ENCODE measurements at regions not wholly inside any gene's neighbourhood (a gene's known extent, or its start where the extent isn't known, plus 50 kb on each side); places are given as distances from the start of the nearest gene placed in this dataset.
"Not testable (repeated sequence)": the region's sequence is repeated elsewhere in the genome, so short reads cannot be mapped to it uniquely, and the experiment has no call there.

DNA sequence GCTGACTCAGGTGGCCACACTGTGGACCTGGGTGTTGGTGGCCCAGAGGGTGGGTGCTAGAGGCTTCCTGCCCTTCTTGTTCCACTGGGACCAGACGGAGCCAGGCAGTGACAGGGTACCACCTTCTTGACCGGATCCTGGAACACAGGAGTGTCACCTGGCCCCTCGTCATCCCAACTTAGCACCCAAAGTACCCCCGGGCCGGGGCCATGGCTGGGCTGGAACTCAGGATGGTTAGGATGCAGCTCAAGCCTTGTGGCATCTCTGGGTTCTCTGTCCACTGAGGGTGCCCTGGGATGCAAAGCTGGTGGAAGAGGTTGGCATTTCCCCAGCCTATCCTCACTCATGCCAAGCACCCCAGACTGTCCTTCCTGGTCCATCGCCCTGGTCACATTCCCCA lies 61.4 kb downstream of the CCDC74A start:
- 90% methylated on average over 6 of the region's 6 CpGs; no CpG with 5 or more reads in 1 of the 2 experiments for WGBS, 2 experiments (ENCODE audit: extremely low coverage in 1 of 2, insufficient coverage in 1 of 2, insufficient read length in 1 of 2, insufficient replicate concordance in 2 of 2, low coverage in 1 of 2, low lambda C conversion rate in 2 of 2, missing lambda C conversion rate in 1 of 2)
- FAIRE-seq: not testable (repeated sequence)

More for the DNA sequence above, 61.4 kb downstream of the CCDC74A start:
- H3K4me3 ChIP-seq (ENCODE audit: extremely low read depth in 1 of 4, insufficient read depth in 2 of 4, low read depth in 3 of 4, low read length in 4 of 4); H3K4me2 ChIP-seq (ENCODE audit: insufficient read depth in 1 of 2, low read depth in 2 of 2, low read length in 2 of 2); H3K9ac ChIP-seq (replicated peaks in 1 of 4; ENCODE audit: extremely low read depth in 1 of 4, low read depth in 3 of 4, low read length in 3 of 4); H2AFZ ChIP-seq (ENCODE audit: low read length); H3K79me2 ChIP-seq (ENCODE audit: control insufficient read depth in 1 of 2, insufficient read depth in 2 of 2, low read length in 2 of 2); H4K20me1 ChIP-seq (replicated peaks in 1 of 2; ENCODE audit: control insufficient read depth in 1 of 2, insufficient read depth in 2 of 2, low read length in 2 of 2); H3K79me1 ChIP-seq (ENCODE audit: low read depth, low read length); H4K8ac ChIP-seq (ENCODE audit: extremely low read depth, insufficient read depth, low read length); H3K23me2 ChIP-seq (ENCODE audit: low read depth, low read length); H2BK5ac ChIP-seq (ENCODE audit: low read depth, low read length); H3K27ac ChIP-seq (ENCODE audit: low read depth, low read length); H2BK12ac ChIP-seq (ENCODE audit: low read depth, low read length); POLR2A ChIA-PET (ENCODE audit: partially characterized antibody); H3K9me3 ChIP-seq (ENCODE audit: insufficient read depth in 2 of 2, low read depth in 1 of 2, low read length in 1 of 2); H2AK5ac ChIP-seq (ENCODE audit: low read depth, low read length); H2BK20ac ChIP-seq (ENCODE audit: low read length); H3K56ac ChIP-seq (replicated peaks; ENCODE audit: insufficient read length, low read depth, low read length); H3K14ac ChIP-seq (ENCODE audit: insufficient read length); H3K4ac ChIP-seq (replicated peaks; ENCODE audit: insufficient read length, low read depth, low read length); H3K4me1 ChIP-seq (replicated peaks in 1 of 4; ENCODE audit: control insufficient read depth in 3 of 4, insufficient read depth in 4 of 4, low read length in 3 of 4); H3K27me3 ChIP-seq (replicated peaks in 1 of 4; ENCODE audit: control insufficient read depth in 3 of 4, extremely low read depth in 1 of 4, insufficient read depth in 3 of 4, low read length in 3 of 4); H3K23ac ChIP-seq (ENCODE audit: insufficient read length); DNase-seq (ENCODE audit: low read depth in 1 of 2, low spot score in 2 of 2); H2BK15ac ChIP-seq (ENCODE audit: low read length); H4K91ac ChIP-seq (replicated peaks; ENCODE audit: insufficient read length, low read length); H3K36me3 ChIP-seq (ENCODE audit: control insufficient read depth in 2 of 4, insufficient read depth in 4 of 4, low read length in 3 of 4); H3K18ac ChIP-seq (ENCODE audit: extremely low read depth, low read length); H2BK120ac ChIP-seq (replicated peaks; ENCODE audit: low read depth, low read length); H4K5ac ChIP-seq (ENCODE audit: insufficient read length, low read depth, low read length): not testable (repeated sequence)
- CTCF ChIA-PET (ENCODE audit: partially characterized antibody): interaction anchor here (2.1 kb wide), 1 partner anchor 46 kb away, joined by 5 read pairs; no protein-coding TSS in a partner anchor
